LHCN-M2 (cell line): ENCODE measurements at regions not wholly inside any gene's neighbourhood (a gene's known extent, or its start where the extent isn't known, plus 50 kb on each side); places are given as distances from the start of the nearest gene placed in this dataset.

ENCODE experiments used
- DNase-seq: peaks from one replicate; pipeline ENCODE4 v3.0.0-alpha.2; 2012; ENCODE audit warnings: low read depth

GRCh38 chr12:125674554-125675338 is 609.5 kb downstream of the AACS start:
- DNase-seq = no peak

GRCh38 chr12:125676366-125676765 is 611.1 kb downstream of the AACS start:
- DNase-seq = no peak

GRCh38 chr12:125677829-125678228 is 612.6 kb downstream of the AACS start:
- DNase-seq = no peak

DNA sequence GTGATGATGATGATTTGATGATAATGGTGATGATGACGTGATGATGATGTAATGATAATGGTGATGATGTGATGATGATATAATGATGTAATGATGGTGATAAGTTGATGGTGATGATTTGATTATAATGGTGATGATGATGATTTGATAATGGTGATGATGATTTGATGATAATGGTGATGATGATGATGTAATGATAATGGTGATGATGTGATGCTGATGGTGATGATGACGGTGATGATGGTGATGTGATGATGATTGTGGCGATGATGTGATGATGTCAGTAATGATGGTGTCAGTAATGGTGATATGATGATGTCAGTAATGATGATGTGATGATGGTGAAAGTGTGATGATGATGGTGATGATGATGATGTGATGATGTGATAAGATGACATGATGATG is 613.4 kb downstream of the AACS start:
- no peak for DNase-seq

- no peak for DNase-seq
Measured at GRCh38 chr12:125683748-125684381, 618.6 kb downstream of the AACS start.

- no peak for DNase-seq
Measured at GRCh38 chr12:125684968-125685790, 619.9 kb downstream of the AACS start.

GRCh38 chr12:125685915-125686314 is 620.7 kb downstream of the AACS start:
- DNase-seq = no peak

- DNase-seq = no peak
Measured at GRCh38 chr12:125687403-125687802, 622.2 kb downstream of the AACS start.

GRCh38 chr12:125687820-125688219 is 622.6 kb downstream of the AACS start:
- DNase-seq = no peak

- DNase-seq = no peak
Measured at GRCh38 chr12:125688223-125688622, 623.0 kb downstream of the AACS start.

DNA sequence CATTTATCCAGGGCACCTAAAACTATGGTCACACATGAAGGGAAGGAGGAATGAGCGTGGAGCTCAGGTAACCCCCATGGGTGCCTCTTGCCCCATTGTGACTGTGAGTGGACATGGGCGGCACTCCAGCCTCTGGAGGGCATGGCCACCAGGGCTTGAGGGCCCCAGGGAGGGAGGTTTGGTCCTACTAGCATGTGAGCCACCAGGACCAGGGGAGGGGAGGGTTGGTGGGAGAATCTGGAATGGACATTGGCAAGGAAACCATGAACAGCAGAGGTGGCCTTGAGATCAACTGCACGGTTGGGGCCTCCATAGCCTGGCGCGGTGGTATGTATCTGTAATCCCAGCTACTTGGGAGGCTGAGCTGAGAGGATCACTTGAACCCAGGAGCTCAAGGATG is 623.6 kb downstream of the AACS start:
- DNase-seq = no peak

DNA sequence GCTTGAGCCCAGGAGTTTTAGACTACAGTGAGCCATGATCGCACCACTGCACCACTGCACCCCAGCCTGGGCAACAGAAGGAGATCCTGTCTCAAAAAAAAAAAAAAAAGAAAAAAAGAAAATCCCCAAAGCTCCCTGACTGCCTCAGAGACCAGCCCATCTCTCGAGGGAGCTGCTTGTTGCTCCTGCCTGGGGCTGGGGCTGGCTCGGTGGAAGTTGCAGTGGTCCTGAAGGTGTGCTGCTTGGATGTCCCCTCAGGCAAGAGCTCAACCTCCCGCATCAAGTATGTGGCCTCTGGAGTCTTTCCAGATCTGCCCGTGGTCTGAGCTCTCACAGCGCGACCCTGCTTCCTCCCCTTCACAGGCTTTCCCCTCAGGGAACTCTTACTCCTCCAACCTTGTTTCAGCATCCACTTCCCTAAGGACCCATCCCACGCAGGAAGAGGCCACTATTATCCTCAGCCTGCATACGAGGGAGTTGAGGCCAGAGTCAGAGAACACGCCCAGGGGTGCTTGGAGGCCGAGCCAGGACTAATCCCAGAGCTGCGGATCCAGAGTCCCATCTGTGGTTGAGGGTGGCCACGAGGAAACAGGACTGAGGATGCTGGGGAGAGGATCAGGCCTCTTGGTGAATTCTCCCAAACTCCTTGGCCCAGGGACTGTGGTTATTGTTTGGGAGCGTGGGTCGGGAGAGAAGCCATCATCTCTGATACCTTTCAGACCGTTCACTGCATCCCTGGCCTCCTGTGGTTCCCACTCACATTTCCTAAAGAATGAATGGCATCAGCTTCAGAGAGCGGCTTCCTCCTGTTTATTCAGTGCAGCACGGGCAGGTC is 624.6 kb downstream of the AACS start:
- no peak for DNase-seq

DNA sequence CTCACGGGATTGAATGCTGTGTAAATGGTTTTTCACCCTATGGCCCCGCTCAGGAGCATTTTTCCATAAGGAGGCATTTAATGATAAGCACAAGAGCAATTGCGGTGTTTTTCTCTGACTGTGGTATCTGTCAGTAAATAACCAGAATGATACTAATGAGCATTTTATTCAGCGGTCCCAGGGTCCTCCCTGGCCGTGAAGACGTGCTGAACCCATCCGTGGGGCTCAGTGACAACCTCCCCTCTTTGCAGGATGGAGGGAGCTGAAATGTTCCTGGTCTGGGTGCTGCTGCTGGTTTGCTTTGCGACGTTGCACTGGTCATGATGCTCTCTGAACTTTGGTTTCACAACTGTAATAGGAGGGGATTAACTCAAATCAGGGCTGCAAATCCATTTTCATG is 625.6 kb downstream of the AACS start:
- DNase-seq = no peak

GRCh38 chr12:125696054-125696453 is 630.8 kb downstream of the AACS start:
- no peak for DNase-seq

GRCh38 chr12:125704803-125705202 is 639.6 kb downstream of the AACS start:
- no peak for DNase-seq

GRCh38 chr12:125720961-125721360 is 655.7 kb downstream of the AACS start:
- no peak for DNase-seq

GRCh38 chr12:125734137-125734536 is 668.9 kb downstream of the AACS start:
- DNase-seq = no peak

GRCh38 chr12:125738211-125738610 is 673.0 kb downstream of the AACS start:
- DNase-seq = no peak

DNA sequence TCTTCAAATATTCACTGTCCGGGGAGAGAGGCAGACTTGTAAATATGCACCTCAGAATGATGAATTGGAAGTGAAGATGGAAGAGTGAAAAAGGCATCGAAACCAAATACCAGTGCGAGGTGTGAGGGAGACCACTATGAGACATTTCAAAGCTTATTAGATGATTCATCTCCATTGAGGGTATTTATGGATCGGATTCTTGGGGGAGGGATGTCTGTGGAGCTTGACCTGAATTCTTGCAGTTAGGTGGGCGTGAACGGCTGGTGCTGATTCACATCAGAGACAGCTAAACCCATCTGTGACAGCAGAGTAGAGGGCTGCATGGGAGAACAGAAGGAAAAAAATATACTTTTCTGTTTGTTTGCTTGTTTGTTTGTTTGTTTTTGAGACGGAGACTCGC is 677.2 kb downstream of the AACS start:
- no peak for DNase-seq

- no peak for DNase-seq
Measured at GRCh38 chr12:125744201-125744600, 679.0 kb downstream of the AACS start.

DNA sequence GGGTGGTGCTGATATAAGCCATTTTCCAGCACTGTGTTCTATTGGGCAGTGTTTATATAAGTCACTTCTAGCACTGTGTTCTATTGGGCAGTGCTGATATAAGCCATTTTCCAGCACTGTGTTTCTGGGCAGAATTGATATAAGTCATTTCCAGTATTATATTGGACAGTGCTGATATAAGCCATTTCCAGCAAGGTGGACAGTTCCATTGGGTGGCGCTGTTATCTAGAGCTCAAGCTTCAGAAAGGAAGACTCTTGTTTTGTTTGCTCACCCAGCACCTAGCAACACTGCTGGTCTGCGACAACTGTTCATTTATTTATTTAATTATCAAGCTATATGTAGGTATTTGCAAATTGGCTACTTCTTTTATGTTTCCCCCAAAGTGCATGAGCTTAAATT is 690.3 kb downstream of the AACS start:
- DNase-seq = no peak

GRCh38 chr12:125766091-125766490 is 700.9 kb downstream of the AACS start:
- DNase-seq = no peak
